Right lobe of liver (tissue), 6 donors: ENCODE measurements at regions not wholly inside any gene's neighbourhood (a gene's known extent, or its start where the extent isn't known, plus 50 kb on each side); places are given as distances from the start of the nearest gene placed in this dataset.
A peak's percentile ranks its signal among the peaks of the same experiment; 100 is the strongest.

Experiments used
- ATAC-seq, 4 donors: fragments of 200-7000 bp; cut with Tn5 transposase; one replicate each; pipeline ENCODE4 v1.9.1; 2020; ENCODE audit warnings: mild to moderate bottlenecking in 4 of 4, moderate library complexity in 4 of 4
- DNase-seq, 3 donors: peaks; one replicate each; pipeline ENCODE4 v3.0.0-alpha.2; 2020
- H3K27ac ChIP-seq, 3 donors: fragments of 200-600 bp; one replicate each; pipeline ENCODE4 v1.8.0; 2022
- H3K27me3 ChIP-seq, 2 donors: fragments of 200-600 bp; one replicate each; pipeline ENCODE4 v1.8.0; 2022
- H3K36me3 ChIP-seq, 4 donors: fragments of 200-600 bp; sonication (generic) in 1 of 4; one replicate each; pipeline versions ENCODE4 v1.5.1 to v1.8.0; 2017 to 2022; ENCODE audit warnings: control low read depth in 1 of 4
- H3K4me1 ChIP-seq, 4 donors: fragments of 200-600 bp; sonication (generic) in 1 of 4; one replicate each; pipeline versions ENCODE4 v1.5.1 to v1.8.0; 2017 to 2022; ENCODE audit warnings: control low read depth in 1 of 4
- H3K4me3 ChIP-seq, 3 donors: fragments of 200-600 bp; one replicate each; pipeline ENCODE4 v1.8.0; 2022
- H3K9me3 ChIP-seq, 4 donors: fragments of 200-600 bp; sonication (generic) in 1 of 4; one replicate each; pipeline versions ENCODE4 v1.5.1 to v1.8.0; 2017 to 2022; ENCODE audit warnings: control low read depth in 1 of 4
- POLR2A ChIP-seq: fragments of 450-650 bp; IDR thresholded peaks from one replicate; pipeline ENCODE4 v1.6.1; 2017; ENCODE audit warnings: antibody characterized with exemption, mild to moderate bottlenecking
- WGBS: methylation state at CpG from one replicate; pipeline ENCODE4 v1.1.6; 2018; ENCODE audit warnings: low coverage, low lambda C conversion rate; ENCODE audit not compliant: insufficient coverage; ENCODE audit errors: missing lambda C conversion rate; 5-methylcytosine and 5-hydroxymethylcytosine counted together
- intact Hi-C, 2 donors: fragments of 100-400 bp; cut with DNase I; formaldehyde crosslinking; loops; one replicate each; pipeline versions ENCODE4 v1.11.2 to v1.14.1; 2022
- TF ChIP-seq, protein P1 (sequence below), 4 donors: fragments of 200-600 bp in 3 of 4; fragments of 450-650 bp in 1 of 4; IDR thresholded peaks; one replicate each; pipeline versions ENCODE4 v1.5.1 to v1.8.0; 2016 to 2022; ENCODE audit warnings: antibody characterized with exemption in 4 of 4, mild to moderate bottlenecking in 2 of 4
- donor health status: DM: no; HTN: yes; CAD: no.
- donor health status: DM: no; HTN: no; CAD: no.
- donor health status: DM: no; HTN: no; CAD: no.
- donor health status: DM: no; HTN: yes; CAD: no.
- donor health status: DM: no; HTN: yes; CAD: no.

DNA sequence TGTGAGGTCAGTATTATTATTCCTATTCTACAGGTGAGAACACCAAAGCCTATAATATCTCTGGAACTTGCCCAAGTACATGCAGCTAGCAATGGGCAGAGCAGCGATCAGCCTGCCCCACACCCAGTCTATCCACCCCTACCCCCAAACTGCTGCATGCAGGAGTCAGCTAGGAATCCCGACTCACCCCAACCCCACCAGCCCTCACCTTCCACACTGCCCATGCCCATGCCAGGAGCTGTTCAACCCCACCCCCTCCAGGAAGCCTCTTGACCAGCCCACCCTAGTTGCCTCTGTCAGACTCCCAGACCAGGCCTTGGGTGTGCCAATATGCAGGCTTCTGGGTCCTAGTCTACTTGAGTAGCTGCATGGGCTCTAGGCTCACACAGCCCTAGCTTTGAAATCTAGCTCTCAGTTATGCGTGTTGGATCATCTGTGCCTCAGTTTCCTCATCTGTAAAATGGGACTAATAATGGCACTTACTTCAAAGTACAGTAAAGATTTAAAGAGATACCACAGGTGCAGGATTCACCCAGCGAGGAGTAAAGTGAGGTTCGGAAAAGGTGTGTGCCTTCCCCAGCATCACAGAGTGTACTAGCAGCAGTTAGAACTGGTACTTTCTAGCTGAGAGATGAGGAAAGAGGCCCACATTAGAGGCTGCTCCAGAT is 173.2 kb downstream of the VEGFA start:
- WGBS = 100% methylated on average over 1 of the region's 5 CpGs
- H3K36me3 ChIP-seq = no peaks in the 10 kb centered on the region
- H3K27me3 ChIP-seq = no peaks in the 10 kb centered on the region
- no peak overlapping the region for H3K4me3 ChIP-seq
- H3K27ac ChIP-seq = no peak overlapping the region
- no peaks in the 10 kb centered on the region for H3K4me1 ChIP-seq
- H3K9me3 ChIP-seq = no peaks in the 10 kb centered on the region
- peak in 1 of 3 donors; percentile 22 for DNase-seq
- no peak for TF ChIP-seq POLR2A
- TF ChIP-seq, protein P1, sequence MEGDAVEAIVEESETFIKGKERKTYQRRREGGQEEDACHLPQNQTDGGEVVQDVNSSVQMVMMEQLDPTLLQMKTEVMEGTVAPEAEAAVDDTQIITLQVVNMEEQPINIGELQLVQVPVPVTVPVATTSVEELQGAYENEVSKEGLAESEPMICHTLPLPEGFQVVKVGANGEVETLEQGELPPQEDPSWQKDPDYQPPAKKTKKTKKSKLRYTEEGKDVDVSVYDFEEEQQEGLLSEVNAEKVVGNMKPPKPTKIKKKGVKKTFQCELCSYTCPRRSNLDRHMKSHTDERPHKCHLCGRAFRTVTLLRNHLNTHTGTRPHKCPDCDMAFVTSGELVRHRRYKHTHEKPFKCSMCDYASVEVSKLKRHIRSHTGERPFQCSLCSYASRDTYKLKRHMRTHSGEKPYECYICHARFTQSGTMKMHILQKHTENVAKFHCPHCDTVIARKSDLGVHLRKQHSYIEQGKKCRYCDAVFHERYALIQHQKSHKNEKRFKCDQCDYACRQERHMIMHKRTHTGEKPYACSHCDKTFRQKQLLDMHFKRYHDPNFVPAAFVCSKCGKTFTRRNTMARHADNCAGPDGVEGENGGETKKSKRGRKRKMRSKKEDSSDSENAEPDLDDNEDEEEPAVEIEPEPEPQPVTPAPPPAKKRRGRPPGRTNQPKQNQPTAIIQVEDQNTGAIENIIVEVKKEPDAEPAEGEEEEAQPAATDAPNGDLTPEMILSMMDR (IDR thresholded peaks at IDR 0.05) = no peak
- ATAC-seq = no peak
- intact Hi-C loops = no loop called here

GRCh38 chr6:43942616-43943015 is 172.6 kb downstream of the VEGFA start:
- DNase-seq (peak in 1 of 3 donors; percentile 22), ATAC-seq (no peak)
- TF ChIP-seq, protein P1 (IDR thresholded peaks at IDR 0.05) = no peak
- no peak for TF ChIP-seq POLR2A
- no peaks in the 10 kb centered on the region for H3K4me1 ChIP-seq
- no peaks in the 10 kb centered on the region for H3K27me3 ChIP-seq
- no peak overlapping the region for H3K27ac ChIP-seq
- no peaks in the 10 kb centered on the region for H3K9me3 ChIP-seq
- no peak overlapping the region for H3K4me3 ChIP-seq
- 72% methylated on average over 2 of the region's 3 CpGs for WGBS
- intact Hi-C loops = no loop called here
- no peaks in the 10 kb centered on the region for H3K36me3 ChIP-seq

GRCh38 chr6:43942011-43942442 is 172.0 kb downstream of the VEGFA start:
- no peak for TF ChIP-seq POLR2A
- TF ChIP-seq, protein P1 (IDR thresholded peaks at IDR 0.05) = no peak
- Histone ChIP-seq H3K4me3 (no peak overlapping the region), H3K9me3 (no peaks in the 10 kb centered on the region), H3K36me3 (no peaks in the 10 kb centered on the region), H3K27me3 (no peaks in the 10 kb centered on the region), H3K27ac (no peak overlapping the region), H3K4me1 (no peaks in the 10 kb centered on the region)
- WGBS = no CpG with 5 or more reads among the region's 5 CpGs
- intact Hi-C loops = no loop called here
- ATAC-seq (no peak), DNase-seq (peak in 1 of 3 donors; percentile 15)

DNA sequence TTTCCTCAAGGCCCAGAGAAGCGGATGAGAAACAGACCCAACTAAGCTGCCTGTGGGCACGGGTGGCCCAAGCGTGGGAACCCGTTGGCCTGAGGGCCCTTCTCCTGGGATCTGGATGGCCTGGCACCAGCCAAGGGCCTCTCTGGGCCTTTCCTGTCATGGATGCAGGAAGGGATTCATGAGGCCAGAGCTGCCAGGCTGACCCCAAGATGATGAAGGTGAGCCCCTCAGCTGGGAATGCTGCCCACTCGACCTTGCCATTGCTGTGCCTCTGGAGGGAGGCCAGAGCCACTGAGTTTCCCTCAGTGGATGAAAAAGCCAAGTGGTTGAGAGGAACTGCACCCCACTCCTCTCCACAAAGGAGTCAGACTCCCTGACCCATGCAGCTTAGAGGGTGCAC is 171.2 kb downstream of the VEGFA start:
- no peak overlapping the region for H3K4me3 ChIP-seq
- no peaks in the 10 kb centered on the region for H3K9me3 ChIP-seq
- H3K27ac ChIP-seq = no peak overlapping the region
- no peaks in the 10 kb centered on the region for H3K36me3 ChIP-seq
- 92% methylated on average over 4 of the region's 5 CpGs for WGBS
- TF ChIP-seq POLR2A = no peak
- DNase-seq (peak in 1 of 3 donors; percentile 36), ATAC-seq (no peak)
- H3K4me1 ChIP-seq = no peaks in the 10 kb centered on the region
- intact Hi-C loops = no loop called here
- H3K27me3 ChIP-seq = no peaks in the 10 kb centered on the region

GRCh38 chr6:43940393-43941087 is 170.5 kb downstream of the VEGFA start:
- no peak overlapping the region for H3K4me3 ChIP-seq
- WGBS = 93% methylated on average over 3 of the region's 10 CpGs
- no peaks in the 10 kb centered on the region for H3K36me3 ChIP-seq
- intact Hi-C loops = no loop called here
- H3K27ac ChIP-seq = no peak overlapping the region
- H3K9me3 ChIP-seq = no peaks in the 10 kb centered on the region
- TF ChIP-seq, protein P1 (IDR thresholded peaks at IDR 0.05) = no peak
- TF ChIP-seq POLR2A = no peak
- ATAC-seq (no peak), DNase-seq (peak in 1 of 3 donors; percentile 24)
- no peaks in the 10 kb centered on the region for H3K27me3 ChIP-seq
- no peaks in the 10 kb centered on the region for H3K4me1 ChIP-seq
